ENCODE measurements at regions not wholly inside any gene's neighbourhood (a gene's known extent, or its start where the extent isn't known, plus 50 kb on each side); places are given as distances from the start of the nearest gene placed in this dataset.

DNA sequence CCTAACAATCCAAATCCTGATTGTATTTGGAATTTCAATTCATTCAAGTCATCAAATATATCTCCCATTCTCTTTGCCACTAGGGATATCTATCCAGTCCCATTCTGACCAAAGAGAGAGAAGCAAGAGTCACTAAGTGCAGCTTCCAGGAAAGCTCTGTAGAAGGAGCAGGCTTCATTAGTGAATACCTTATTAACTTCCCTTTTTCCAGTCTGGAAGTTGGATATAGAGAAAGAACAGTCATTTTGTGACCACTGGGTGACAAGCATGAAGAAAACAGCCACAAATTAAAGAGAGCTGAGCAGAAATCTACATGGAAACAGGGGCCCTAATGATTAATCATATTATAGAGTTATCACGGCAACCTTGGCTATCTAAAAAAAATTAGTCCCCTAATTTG is 190.7 kb upstream of the ADO start:
- TF ChIP-seq, protein P1, sequence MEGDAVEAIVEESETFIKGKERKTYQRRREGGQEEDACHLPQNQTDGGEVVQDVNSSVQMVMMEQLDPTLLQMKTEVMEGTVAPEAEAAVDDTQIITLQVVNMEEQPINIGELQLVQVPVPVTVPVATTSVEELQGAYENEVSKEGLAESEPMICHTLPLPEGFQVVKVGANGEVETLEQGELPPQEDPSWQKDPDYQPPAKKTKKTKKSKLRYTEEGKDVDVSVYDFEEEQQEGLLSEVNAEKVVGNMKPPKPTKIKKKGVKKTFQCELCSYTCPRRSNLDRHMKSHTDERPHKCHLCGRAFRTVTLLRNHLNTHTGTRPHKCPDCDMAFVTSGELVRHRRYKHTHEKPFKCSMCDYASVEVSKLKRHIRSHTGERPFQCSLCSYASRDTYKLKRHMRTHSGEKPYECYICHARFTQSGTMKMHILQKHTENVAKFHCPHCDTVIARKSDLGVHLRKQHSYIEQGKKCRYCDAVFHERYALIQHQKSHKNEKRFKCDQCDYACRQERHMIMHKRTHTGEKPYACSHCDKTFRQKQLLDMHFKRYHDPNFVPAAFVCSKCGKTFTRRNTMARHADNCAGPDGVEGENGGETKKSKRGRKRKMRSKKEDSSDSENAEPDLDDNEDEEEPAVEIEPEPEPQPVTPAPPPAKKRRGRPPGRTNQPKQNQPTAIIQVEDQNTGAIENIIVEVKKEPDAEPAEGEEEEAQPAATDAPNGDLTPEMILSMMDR (IDR thresholded peaks at IDR 0.05; ENCODE audit: low read length): no peak
- no peak for TF ChIP-seq EZH2 (IDR thresholded peaks at IDR 0.05; ENCODE audit: borderline replicate concordance, low read length)

Data from OCI-LY1 (cell line).